Lung (tissue), 11 donors: ENCODE measurements at regions not wholly inside any gene's neighbourhood (a gene's known extent, or its start where the extent isn't known, plus 50 kb on each side); places are given as distances from the start of the nearest gene placed in this dataset.

ENCODE experiments used
- ATAC-seq: fragments of 200-7000 bp; cut with Tn5 transposase; one replicate; pipeline ENCODE4 v1.9.1; 2020; ENCODE audit warnings: moderate number of reproducible peaks; ENCODE audit not compliant: insufficient read depth, low FRiP score
- DNase-seq, 3 donors: peaks; one replicate each; pipeline ENCODE4 v3.0.0-alpha.2; 2013 to 2017
- H3K27ac ChIP-seq, 2 donors: one replicate each; pipeline ENCODE4 v1.5.1; 2013; ENCODE audit warnings: mild to moderate bottlenecking in 2 of 2, moderate library complexity in 2 of 2, control low read depth in 1 of 2, inconsistent platforms in 1 of 2, low read depth in 1 of 2, low read length in 1 of 2
- H3K27me3 ChIP-seq, 3 donors: one replicate each; pipeline ENCODE4 v1.5.1; 2013; ENCODE audit warnings: low read length in 2 of 3; ENCODE audit not compliant: control insufficient read depth in 3 of 3, insufficient read depth in 3 of 3
- H3K36me3 ChIP-seq, 4 donors: one replicate each; pipeline ENCODE4 v1.5.1; 2013; ENCODE audit warnings: low read length in 4 of 4, mild to moderate bottlenecking in 1 of 4, moderate library complexity in 1 of 4; ENCODE audit not compliant: control insufficient read depth in 4 of 4, insufficient read depth in 4 of 4
- H3K4me1 ChIP-seq, 5 donors: one replicate each; pipeline ENCODE4 v1.5.1; 2013; ENCODE audit warnings: low read length in 5 of 5, mild to moderate bottlenecking in 2 of 5, moderate library complexity in 1 of 5; ENCODE audit not compliant: control insufficient read depth in 5 of 5, insufficient read depth in 5 of 5
- H3K4me3 ChIP-seq: one replicate; pipeline ENCODE4 v1.5.1; 2013; ENCODE audit warnings: mild to moderate bottlenecking, control low read depth, moderate library complexity
- H3K9ac ChIP-seq, 2 donors: one replicate each; pipeline ENCODE4 v1.5.1; 2013; ENCODE audit warnings: low read length in 2 of 2, control low read depth in 1 of 2; ENCODE audit not compliant: insufficient read depth in 1 of 2
- H3K9me3 ChIP-seq, 4 donors: one replicate each; pipeline ENCODE4 v1.5.1; 2013; ENCODE audit warnings: low read length in 3 of 4, mild to moderate bottlenecking in 1 of 4, moderate library complexity in 1 of 4; ENCODE audit not compliant: control insufficient read depth in 4 of 4, insufficient read depth in 3 of 4
- CTCF ChIP-seq: IDR thresholded peaks from 2 replicates; pipeline ENCODE4 v1.5.1; 2012; ENCODE audit warnings: mild to moderate bottlenecking; ENCODE audit errors: control extremely low read depth, extremely low read depth
- WGBS, 2 donors: extraction: QIAGEN DNeasy Blood & Tissue Kit; methylation state at CpG; one replicate each; pipeline ENCODE4 v1.1.7; 2013; 5-methylcytosine and 5-hydroxymethylcytosine counted together
- donor health status: control.
- donor health status: control.
- donor health status: Bipolar disorder and iron deficiency.
- donor health status: healthy.
- donor health status: DM: yes; HTN: yes; CAD: no.

DNA sequence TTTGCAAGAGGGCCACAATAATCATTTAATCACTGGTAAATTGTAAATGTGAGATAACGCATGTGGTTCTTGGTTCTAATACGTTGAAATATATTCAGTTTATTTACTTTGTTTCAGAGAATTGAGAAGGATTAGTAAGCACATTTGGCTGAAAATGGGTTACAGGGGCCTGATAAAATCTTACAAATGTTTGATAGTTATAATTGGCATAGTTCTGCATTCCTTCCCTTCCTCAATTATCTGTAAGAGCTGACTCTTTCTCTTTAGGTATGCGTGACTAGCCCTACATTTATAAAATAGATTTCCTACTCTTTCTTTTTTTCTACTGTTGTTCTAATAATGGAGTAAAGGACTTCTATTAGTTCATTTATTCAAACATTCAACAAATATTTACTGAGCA lies 685.2 kb downstream of the NUP35 start:
- ATAC-seq (no peak), DNase-seq (no peak)
- 82 to 87% methylated on average over 3 of the region's 3 CpGs for WGBS, 2 donors
- Histone ChIP-seq H3K27me3 (no peaks in the 10 kb centered on the region), H3K27ac (no peak overlapping the region), H3K9ac (no peak overlapping the region), H3K9me3 (no peaks in the 10 kb centered on the region), H3K4me1 (no peaks in the 10 kb centered on the region), H3K4me3 (no peak overlapping the region), H3K36me3 (no peaks in the 10 kb centered on the region)
- no peak for TF ChIP-seq CTCF

GRCh38 chr2:183811281-183811680 lies 687.0 kb downstream of the NUP35 start:
- TF ChIP-seq CTCF: no peak

GRCh38 chr2:183812091-183812490 lies 687.8 kb downstream of the NUP35 start:
- no peaks in the 10 kb centered on the region for H3K9me3 ChIP-seq
- no peak overlapping the region for H3K9ac ChIP-seq
- no peak for DNase-seq
- 77 to 90% methylated on average over 2 of the region's 2 CpGs for WGBS, 2 donors
- H3K4me1 ChIP-seq: no peaks in the 10 kb centered on the region
- H3K27me3 ChIP-seq: no peaks in the 10 kb centered on the region
- ATAC-seq: no peak
- no peak for TF ChIP-seq CTCF
- no peaks in the 10 kb centered on the region for H3K36me3 ChIP-seq
- H3K27ac ChIP-seq: no peak overlapping the region
- no peak overlapping the region for H3K4me3 ChIP-seq

More at GRCh38 chr2:183811281-183811680, 687.0 kb downstream of the NUP35 start:
- Histone ChIP-seq H3K4me1 (no peaks in the 10 kb centered on the region), H3K4me3 (no peak overlapping the region), H3K9ac (no peak overlapping the region), H3K27me3 (no peaks in the 10 kb centered on the region), H3K9me3 (no peaks in the 10 kb centered on the region), H3K36me3 (no peaks in the 10 kb centered on the region), H3K27ac (no peak overlapping the region)
- WGBS, 2 donors: 96 to 100% methylated on average over 1 of the region's 1 CpG
- ATAC-seq: no peak
- no peak for DNase-seq

GRCh38 chr2:183825710-183826109 lies 701.5 kb downstream of the NUP35 start:
- H3K4me3 ChIP-seq: no peak overlapping the region
- H3K27ac ChIP-seq: no peak overlapping the region
- no peaks in the 10 kb centered on the region for H3K27me3 ChIP-seq
- peaks cover 0 to 7% (median 0%) of the 10 kb centered on the region in 4 donors for H3K9me3 ChIP-seq
- H3K36me3 ChIP-seq: no peaks in the 10 kb centered on the region
- no peaks in the 10 kb centered on the region for H3K4me1 ChIP-seq
- WGBS, 2 donors: 74 to 80% methylated on average over 3 of the region's 3 CpGs
- no peak for ATAC-seq
- DNase-seq: no peak
- TF ChIP-seq CTCF: no peak
- no peak overlapping the region for H3K9ac ChIP-seq
